Endodermal cell (in vitro differentiated cells): ENCODE measurements at regions not wholly inside any gene's neighbourhood (a gene's known extent, or its start where the extent isn't known, plus 50 kb on each side); places are given as distances from the start of the nearest gene placed in this dataset.

ENCODE experiments used
- DNase-seq: peaks from one replicate; pipeline ENCODE4 v3.0.0-alpha.2; 2017
- H3K27ac ChIP-seq: 2 replicates; pipeline ENCODE4 v1.5.1; 2013; ENCODE audit warnings: mild to moderate bottlenecking, low read depth, low read length, moderate library complexity
- H3K27me3 ChIP-seq: 2 replicates; pipeline ENCODE4 v1.6.1; 2013; ENCODE audit warnings: mild to moderate bottlenecking, low read length, moderate library complexity; ENCODE audit not compliant: insufficient read depth, control insufficient read depth, poor library complexity, severe bottlenecking
- H3K36me3 ChIP-seq: 2 replicates; pipeline ENCODE4 v1.7.0; 2013; ENCODE audit warnings: mild to moderate bottlenecking, low read length, moderate library complexity; ENCODE audit not compliant: control insufficient read depth, insufficient read depth
- H3K4me1 ChIP-seq: one replicate; pipeline ENCODE4 v1.7.0; 2013; ENCODE audit warnings: low read length; ENCODE audit not compliant: control insufficient read depth, insufficient read depth
- H3K4me3 ChIP-seq: 2 replicates; pipeline ENCODE4 v1.5.1; 2013; ENCODE audit warnings: mild to moderate bottlenecking, low read length, moderate library complexity
- H3K9ac ChIP-seq: 2 replicates; pipeline ENCODE4 v1.6.1; 2013; ENCODE audit warnings: mild to moderate bottlenecking, low read length, moderate library complexity; ENCODE audit not compliant: poor library complexity, severe bottlenecking; ENCODE audit errors: extremely low read depth
- H3K9me3 ChIP-seq: 2 replicates; pipeline ENCODE4 v1.6.1; 2013; ENCODE audit warnings: mild to moderate bottlenecking, low read length, moderate library complexity; ENCODE audit not compliant: control insufficient read depth
- H3K27ac Mint-ChIP-seq: 2 replicates; pipeline ENCODE4 v1.8.0; 2020; ENCODE audit warnings: mixed read lengths
- H3K27me3 Mint-ChIP-seq: 2 replicates; pipeline ENCODE4 v1.8.0; 2021; ENCODE audit warnings: mild to moderate bottlenecking, mixed read lengths; ENCODE audit not compliant: insufficient read depth
- H3K36me3 Mint-ChIP-seq: 2 replicates; pipeline ENCODE4 v1.8.0; 2020; ENCODE audit warnings: low read depth, mixed read lengths
- H3K4me1 Mint-ChIP-seq: 2 replicates; pipeline ENCODE4 v1.8.0; 2020; ENCODE audit warnings: mixed read lengths
- H3K4me3 Mint-ChIP-seq: 2 replicates; pipeline ENCODE4 v1.8.0; 2020; ENCODE audit warnings: mild to moderate bottlenecking, moderate library complexity, mixed read lengths
- H3K9me3 Mint-ChIP-seq: 2 replicates; pipeline ENCODE4 v1.8.0; 2020; ENCODE audit warnings: mild to moderate bottlenecking, mixed read lengths
- CTCF ChIP-seq: fragments of 200-600 bp; sonication (generic); conservative IDR thresholded peaks from 2 replicates; pipeline ENCODE4 v1.5.0; 2021; ENCODE audit warnings: antibody characterized with exemption, mild to moderate bottlenecking
- WGBS, 2 experiments: methylation state at CpG; one replicate each; pipeline versions ENCODE4 v1.1.5 to v1.1.7; 2013; ENCODE audit warnings: missing lambda C conversion rate in 2 of 2, mixed read lengths in 1 of 2; ENCODE audit not compliant: insufficient coverage in 1 of 2, insufficient read length in 1 of 2; 5-methylcytosine and 5-hydroxymethylcytosine counted together

- Mint-ChIP-seq H3K4me3 (no peak overlapping the region), H3K27me3 (peaks cover 2% of the 10 kb centered on the region), H3K9me3 (peaks cover 38% of the 10 kb centered on the region), H3K4me1 (peaks cover 4% of the 10 kb centered on the region), H3K27ac (no peak overlapping the region), H3K36me3 (no peaks in the 10 kb centered on the region)
- Histone ChIP-seq H3K9me3 (peaks cover 28% of the 10 kb centered on the region), H3K27me3 (no peaks in the 10 kb centered on the region), H3K27ac (no peak overlapping the region), H3K4me1 (no peaks in the 10 kb centered on the region), H3K4me3 (no peak overlapping the region), H3K9ac (no peak overlapping the region), H3K36me3 (no peaks in the 10 kb centered on the region)
- no peak for TF ChIP-seq CTCF
- DNase-seq = no peak
These were observed 84.1 kb downstream of the ATP23 start for GRCh38 chr12:58025431-58025830.

GRCh38 chr12:58026426-58026825, 85.1 kb downstream of the ATP23 start:
- peaks cover 34% of the 10 kb centered on the region for H3K9me3 ChIP-seq
- H3K9me3 Mint-ChIP-seq = peaks cover 40% of the 10 kb centered on the region
- H3K27ac ChIP-seq = no peak overlapping the region
- H3K27me3 Mint-ChIP-seq = peaks cover 2% of the 10 kb centered on the region
- no peaks in the 10 kb centered on the region for H3K36me3 Mint-ChIP-seq
- no peaks in the 10 kb centered on the region for H3K4me1 ChIP-seq
- H3K27ac Mint-ChIP-seq = no peak overlapping the region
- TF ChIP-seq CTCF = no peak
- H3K4me3 Mint-ChIP-seq = no peak overlapping the region
- no peak for DNase-seq
- no peak overlapping the region for H3K4me3 ChIP-seq
- H3K9ac ChIP-seq = no peak overlapping the region
- H3K27me3 ChIP-seq = no peaks in the 10 kb centered on the region
- peaks cover 4% of the 10 kb centered on the region for H3K4me1 Mint-ChIP-seq
- H3K36me3 ChIP-seq = no peaks in the 10 kb centered on the region

- Histone ChIP-seq H3K36me3 (no peaks in the 10 kb centered on the region), H3K9me3 (peaks cover 34% of the 10 kb centered on the region), H3K27ac (no peak overlapping the region), H3K9ac (no peak overlapping the region), H3K27me3 (no peaks in the 10 kb centered on the region), H3K4me1 (no peaks in the 10 kb centered on the region), H3K4me3 (no peak overlapping the region)
- no peak for TF ChIP-seq CTCF
- H3K4me1 Mint-ChIP-seq = peaks cover 4% of the 10 kb centered on the region
- 78 to 79% methylated on average over 6 to 8 of the region's 9 CpGs for WGBS, 2 experiments
- H3K27ac Mint-ChIP-seq = no peak overlapping the region
- H3K36me3 Mint-ChIP-seq = no peaks in the 10 kb centered on the region
- peaks cover 2% of the 10 kb centered on the region for H3K27me3 Mint-ChIP-seq
- no peak overlapping the region for H3K4me3 Mint-ChIP-seq
- no peak for DNase-seq
- peaks cover 43% of the 10 kb centered on the region for H3K9me3 Mint-ChIP-seq
These were observed 85.8 kb downstream of the ATP23 start for GRCh38 chr12:58026897-58027891.
